Natural killer cell (primary cell): ENCODE measurements at regions not wholly inside any gene's neighbourhood (a gene's known extent, or its start where the extent isn't known, plus 50 kb on each side); places are given as distances from the start of the nearest gene placed in this dataset.

Experiments
- ATAC-seq, 3 donors: fragments of 150-1000 bp in 2 of 3; fragments of 200-7000 bp in 1 of 3; cut with Tn5 transposase; 1 replicate in 1 of 3; 2 replicates in 2 of 3; pipeline ENCODE4 v1.10.0; 2021; ENCODE audit warnings: mild to moderate bottlenecking in 2 of 3, moderate library complexity in 2 of 3
- DNase-seq, 2 donors: peaks; one replicate each; pipeline versions ENCODE4 v3.0.0 to v3.0.0-alpha.2; 2013 to 2021; ENCODE audit warnings: mixed read lengths in 1 of 2
- H3K27ac ChIP-seq: one replicate; pipeline ENCODE4 v1.5.1; 2013; ENCODE audit warnings: mild to moderate bottlenecking, low read length
- H3K27me3 ChIP-seq: one replicate; pipeline ENCODE4 v1.6.1; 2013; ENCODE audit warnings: low read length; ENCODE audit not compliant: control insufficient read depth, insufficient read depth
- H3K36me3 ChIP-seq: one replicate; pipeline ENCODE4 v1.6.1; 2013; ENCODE audit warnings: low read length; ENCODE audit not compliant: control insufficient read depth, insufficient read depth
- H3K4me1 ChIP-seq: one replicate; pipeline ENCODE4 v1.6.1; 2013; ENCODE audit warnings: low read length; ENCODE audit not compliant: control insufficient read depth, insufficient read depth
- H3K4me3 ChIP-seq: one replicate; pipeline ENCODE4 v1.5.1; 2013; ENCODE audit warnings: low read length
- H3K9me3 ChIP-seq: one replicate; pipeline ENCODE4 v1.6.1; 2013; ENCODE audit warnings: low read length; ENCODE audit not compliant: control insufficient read depth, insufficient read depth
- H3K27ac Mint-ChIP-seq, 2 donors: one replicate each; pipeline ENCODE4 v1.8.0; 2022; ENCODE audit warnings: mild to moderate bottlenecking in 2 of 2, mixed read lengths in 2 of 2, moderate library complexity in 1 of 2
- H3K27me3 Mint-ChIP-seq, 2 donors: one replicate each; pipeline ENCODE4 v1.8.0; 2022; ENCODE audit warnings: low read depth in 2 of 2, mixed read lengths in 2 of 2
- H3K36me3 Mint-ChIP-seq: one replicate; pipeline ENCODE4 v1.8.0; 2022; ENCODE audit warnings: mixed read lengths
- H3K4me1 Mint-ChIP-seq, 2 donors: one replicate each; pipeline ENCODE4 v1.8.0; 2022; ENCODE audit warnings: mixed read lengths in 2 of 2
- H3K4me3 Mint-ChIP-seq: one replicate; pipeline ENCODE4 v1.8.0; 2022; ENCODE audit warnings: mild to moderate bottlenecking, moderate library complexity, mixed read lengths
- H3K9me3 Mint-ChIP-seq, 2 donors: one replicate each; pipeline ENCODE4 v1.8.0; 2022; ENCODE audit warnings: mixed read lengths in 2 of 2
- WGBS: methylation state at CpG from one replicate; pipeline ENCODE4 v1.1.7; 2013; ENCODE audit warnings: missing lambda C conversion rate; ENCODE audit not compliant: insufficient coverage; 5-methylcytosine and 5-hydroxymethylcytosine counted together
- intact Hi-C: fragments of 100-400 bp; cut with micrococcal nuclease; formaldehyde crosslinking; loops from one replicate; pipeline ENCODE4 v1.14.2; 2022
- TF ChIP-seq, protein P1 (sequence below): fragments of 200-600 bp; IDR thresholded peaks from one replicate; pipeline ENCODE4 v1.8.0; 2022; ENCODE audit warnings: antibody characterized with exemption

DNA sequence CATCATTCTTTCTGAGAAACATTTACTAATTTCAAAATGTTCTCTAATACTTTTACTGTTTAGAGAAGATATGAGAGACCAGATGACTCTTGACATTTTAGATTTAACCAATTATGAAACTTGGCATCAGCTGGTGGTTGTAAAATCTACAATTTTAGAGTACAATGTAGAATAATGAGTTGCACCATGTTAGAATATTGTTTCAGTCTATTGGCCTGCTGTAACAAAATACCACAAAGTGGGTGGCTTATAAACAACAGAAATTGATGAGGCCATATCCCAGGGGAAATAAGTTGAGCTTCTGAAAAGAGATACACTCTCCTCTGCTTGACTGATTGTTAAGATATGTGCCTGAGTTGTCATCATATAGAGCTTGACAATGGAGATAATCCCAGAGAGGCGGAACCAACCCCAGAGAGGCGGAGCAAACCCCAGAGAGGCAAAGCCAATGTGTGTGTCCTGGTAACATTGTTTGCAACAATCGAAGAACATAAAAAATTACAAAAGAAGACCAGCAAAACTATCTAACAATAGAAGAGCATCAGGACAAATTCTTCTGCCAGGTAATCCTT is 373.0 kb upstream of the SLITRK1 start:
- Histone ChIP-seq H3K4me1 (no peaks in the 10 kb centered on the region), H3K27me3 (no peaks in the 10 kb centered on the region), H3K9me3 (no peaks in the 10 kb centered on the region), H3K36me3 (no peaks in the 10 kb centered on the region), H3K27ac (no peak overlapping the region), H3K4me3 (no peak overlapping the region)
- TF ChIP-seq, protein P1, sequence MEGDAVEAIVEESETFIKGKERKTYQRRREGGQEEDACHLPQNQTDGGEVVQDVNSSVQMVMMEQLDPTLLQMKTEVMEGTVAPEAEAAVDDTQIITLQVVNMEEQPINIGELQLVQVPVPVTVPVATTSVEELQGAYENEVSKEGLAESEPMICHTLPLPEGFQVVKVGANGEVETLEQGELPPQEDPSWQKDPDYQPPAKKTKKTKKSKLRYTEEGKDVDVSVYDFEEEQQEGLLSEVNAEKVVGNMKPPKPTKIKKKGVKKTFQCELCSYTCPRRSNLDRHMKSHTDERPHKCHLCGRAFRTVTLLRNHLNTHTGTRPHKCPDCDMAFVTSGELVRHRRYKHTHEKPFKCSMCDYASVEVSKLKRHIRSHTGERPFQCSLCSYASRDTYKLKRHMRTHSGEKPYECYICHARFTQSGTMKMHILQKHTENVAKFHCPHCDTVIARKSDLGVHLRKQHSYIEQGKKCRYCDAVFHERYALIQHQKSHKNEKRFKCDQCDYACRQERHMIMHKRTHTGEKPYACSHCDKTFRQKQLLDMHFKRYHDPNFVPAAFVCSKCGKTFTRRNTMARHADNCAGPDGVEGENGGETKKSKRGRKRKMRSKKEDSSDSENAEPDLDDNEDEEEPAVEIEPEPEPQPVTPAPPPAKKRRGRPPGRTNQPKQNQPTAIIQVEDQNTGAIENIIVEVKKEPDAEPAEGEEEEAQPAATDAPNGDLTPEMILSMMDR = no peak
- 96% methylated on average over 2 of the region's 3 CpGs for WGBS
- Mint-ChIP-seq H3K4me1 (no peaks in the 10 kb centered on the region), H3K4me3 (no peak overlapping the region), H3K9me3 (peaks cover 2 to 3% of the 10 kb centered on the region in 2 donors), H3K36me3 (no peaks in the 10 kb centered on the region), H3K27me3 (no peaks in the 10 kb centered on the region), H3K27ac (no peak overlapping the region)
- no peak for DNase-seq
- ATAC-seq = no peak
- intact Hi-C loops = no loop called here

DNA sequence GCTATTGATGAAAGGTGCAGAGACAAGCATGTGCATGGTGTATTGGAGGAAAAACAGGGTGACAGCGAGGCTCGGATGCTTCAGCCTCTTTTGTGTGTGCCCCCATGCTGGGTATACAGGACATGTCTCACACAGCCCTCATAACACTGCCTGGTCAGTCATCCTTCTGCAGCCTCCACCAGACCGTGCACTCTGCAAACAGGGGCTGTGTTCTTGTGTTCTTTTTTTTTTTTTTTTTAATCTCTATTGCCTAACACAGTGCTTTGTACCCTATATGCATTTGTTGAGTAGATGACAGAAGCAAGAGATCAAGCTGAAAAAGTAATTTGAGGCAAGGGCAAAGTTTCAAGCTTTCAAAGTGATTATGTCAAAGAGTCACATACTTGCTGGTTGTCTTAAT is 367.2 kb upstream of the SLITRK1 start:
- H3K27me3 ChIP-seq = no peaks in the 10 kb centered on the region
- Mint-ChIP-seq H3K36me3 (no peaks in the 10 kb centered on the region), H3K27ac (no peak overlapping the region), H3K9me3 (peaks cover 3% of the 10 kb centered on the region in 2 donors), H3K4me1 (no peaks in the 10 kb centered on the region), H3K27me3 (no peaks in the 10 kb centered on the region), H3K4me3 (no peak overlapping the region)
- intact Hi-C loops = no loop called here
- H3K27ac ChIP-seq = no peak overlapping the region
- H3K9me3 ChIP-seq = no peaks in the 10 kb centered on the region
- H3K36me3 ChIP-seq = no peaks in the 10 kb centered on the region
- no peaks in the 10 kb centered on the region for H3K4me1 ChIP-seq
- H3K4me3 ChIP-seq = no peak overlapping the region
- WGBS = 100% methylated on average over 3 of the region's 3 CpGs
- ATAC-seq (no peak), DNase-seq (no peak)
- TF ChIP-seq, protein P1 = no peak

DNA sequence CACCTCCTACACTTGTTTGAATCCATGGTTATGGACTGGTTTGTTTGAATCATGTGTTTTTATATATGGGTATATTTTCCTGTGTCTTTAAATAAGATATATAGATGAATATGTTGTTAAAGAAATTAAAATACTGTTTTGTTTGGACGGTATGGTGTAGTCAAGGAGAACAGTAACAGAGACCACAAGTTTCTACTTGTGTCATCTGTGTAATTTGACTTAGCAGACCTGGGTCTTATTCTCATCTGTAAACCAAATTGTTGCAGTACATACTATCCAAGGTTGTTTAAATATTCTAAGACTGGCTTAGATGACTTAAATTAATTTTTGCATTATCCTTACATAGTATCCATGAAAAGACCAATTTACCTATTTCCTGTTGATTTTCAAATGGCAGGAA is 361.1 kb upstream of the SLITRK1 start:
- TF ChIP-seq, protein P1 = no peak
- Mint-ChIP-seq H3K4me1 (no peaks in the 10 kb centered on the region), H3K36me3 (no peaks in the 10 kb centered on the region), H3K27ac (no peak overlapping the region), H3K9me3 (peaks cover 0 to 2% of the 10 kb centered on the region in 2 donors), H3K4me3 (no peak overlapping the region), H3K27me3 (no peaks in the 10 kb centered on the region)
- H3K4me1 ChIP-seq = no peaks in the 10 kb centered on the region
- H3K4me3 ChIP-seq = no peak overlapping the region
- H3K36me3 ChIP-seq = no peaks in the 10 kb centered on the region
- WGBS = 78% methylated on average over 1 of the region's 1 CpG
- DNase-seq (no peak), ATAC-seq (no peak)
- no peaks in the 10 kb centered on the region for H3K27me3 ChIP-seq
- H3K27ac ChIP-seq = no peak overlapping the region
- intact Hi-C loops = no loop called here
- no peaks in the 10 kb centered on the region for H3K9me3 ChIP-seq

DNA sequence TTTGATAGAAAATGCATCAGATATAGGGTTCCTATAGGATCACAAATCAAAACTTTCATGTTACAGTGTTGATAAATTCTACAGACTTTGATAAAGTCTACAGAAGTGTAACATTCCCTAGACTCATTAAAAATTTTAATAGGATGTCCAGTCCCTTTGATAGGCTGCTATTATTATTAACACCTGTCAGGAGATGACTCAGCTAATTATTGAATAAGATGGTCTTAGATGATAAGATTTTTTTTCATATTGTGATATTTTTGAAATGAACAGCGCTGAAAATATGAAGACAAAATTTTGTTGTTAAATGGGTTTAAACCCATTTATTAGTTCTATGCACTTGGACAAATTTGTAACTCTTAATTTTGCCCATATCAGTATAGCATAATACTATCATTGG is 356.8 kb upstream of the SLITRK1 start:
- intact Hi-C loops = no loop called here
- WGBS = 100% methylated on average over 1 of the region's 1 CpG
- Histone ChIP-seq H3K4me3 (no peak overlapping the region), H3K36me3 (no peaks in the 10 kb centered on the region), H3K9me3 (no peaks in the 10 kb centered on the region), H3K27me3 (no peaks in the 10 kb centered on the region), H3K27ac (no peak overlapping the region), H3K4me1 (no peaks in the 10 kb centered on the region)
- no peak overlapping the region for H3K4me3 Mint-ChIP-seq
- H3K9me3 Mint-ChIP-seq = peaks cover 0 to 2% of the 10 kb centered on the region in 2 donors
- no peaks in the 10 kb centered on the region for H3K27me3 Mint-ChIP-seq
- ATAC-seq (no peak), DNase-seq (no peak)
- H3K4me1 Mint-ChIP-seq = peaks cover 5 to 6% of the 10 kb centered on the region in 2 donors
- TF ChIP-seq, protein P1 = no peak
- no peaks in the 10 kb centered on the region for H3K36me3 Mint-ChIP-seq
- H3K27ac Mint-ChIP-seq = no peak overlapping the region
